HCT116 (cell line): ENCODE measurements at regions not wholly inside any gene's neighbourhood (a gene's known extent, or its start where the extent isn't known, plus 50 kb on each side); places are given as distances from the start of the nearest gene placed in this dataset.

Experiments
- CBX3 ChIP-seq: IDR thresholded peaks from 2 replicates; pipeline ENCODE4 v1.6.1; 2012; ENCODE audit warnings: low read depth
- CEBPB ChIP-seq: IDR thresholded peaks from 2 replicates; pipeline ENCODE4 v1.6.1; 2012; ENCODE audit warnings: low read depth
- CTCF ChIP-seq, 3 experiments: fragments of 200-600 bp in 1 of 3; sonication (generic) in 1 of 3; IDR thresholded peaks in 2 of 3; conservative IDR thresholded peaks in 1 of 3; 2 replicates each; pipeline ENCODE4 v1.5.1; 2012 to 2017; ENCODE audit warnings: low read depth in 2 of 3, low read length in 2 of 3, antibody characterized with exemption in 1 of 3, borderline replicate concordance in 1 of 3, control low read depth in 1 of 3, mild to moderate bottlenecking in 1 of 3, mixed read lengths in 1 of 3, mixed run types in 1 of 3, moderate library complexity in 1 of 3; ENCODE audit not compliant: insufficient read depth in 1 of 3
- EZH2phosphoT487 ChIP-seq: fragments of 200-600 bp; IDR thresholded peaks from 2 replicates; pipeline ENCODE4 v1.6.1; 2018; ENCODE audit warnings: antibody characterized with exemption, borderline replicate concordance
- FOSL1 ChIP-seq: IDR thresholded peaks from 2 replicates; pipeline ENCODE4 v1.6.1; 2012; ENCODE audit warnings: low read depth
- JUND ChIP-seq: IDR thresholded peaks from 2 replicates; pipeline ENCODE4 v1.6.1; 2012
- MAX ChIP-seq: IDR thresholded peaks from 2 replicates; pipeline ENCODE4 v1.6.1; 2012
- POLR2A ChIP-seq: IDR thresholded peaks from 2 replicates; pipeline ENCODE4 v1.7.0; 2011; ENCODE audit warnings: borderline replicate concordance; ENCODE audit not compliant: insufficient read depth, insufficient read length; ENCODE audit errors: extremely low read depth
- POLR2AphosphoS5 ChIP-seq: IDR thresholded peaks from 2 replicates; pipeline ENCODE4 v1.6.1; 2011; ENCODE audit warnings: mild to moderate bottlenecking, low read depth, low read length, moderate library complexity
- TCF7L2 ChIP-seq: IDR thresholded peaks from 2 replicates; pipeline ENCODE4 v1.7.0; 2011; ENCODE audit warnings: borderline replicate concordance, inconsistent platforms; ENCODE audit not compliant: insufficient read depth, insufficient read length; ENCODE audit errors: extremely low read depth
- YY1 ChIP-seq: IDR thresholded peaks from 2 replicates; pipeline ENCODE4 v1.6.1; 2011; ENCODE audit warnings: low read length, low read depth, moderate library complexity, mild to moderate bottlenecking; ENCODE audit not compliant: insufficient replicate concordance; ENCODE audit errors: extremely low read depth
- ZBTB33 ChIP-seq: IDR thresholded peaks from 2 replicates; pipeline ENCODE4 v1.6.1; 2011; ENCODE audit warnings: mild to moderate bottlenecking, low read length, moderate library complexity; ENCODE audit not compliant: insufficient replicate concordance; ENCODE audit errors: extremely low read depth
- ZFX ChIP-seq: fragments of 450-650 bp; IDR thresholded peaks from 2 replicates; pipeline ENCODE4 v1.6.1; 2017
- ZNF274 ChIP-seq: fragments of 200-500 bp; sonication (Bioruptor generic); IDR thresholded peaks from 2 replicates; pipeline ENCODE4 v1.6.1; 2014; ENCODE audit warnings: mild to moderate bottlenecking, low read depth, low read length, inconsistent platforms

DNA sequence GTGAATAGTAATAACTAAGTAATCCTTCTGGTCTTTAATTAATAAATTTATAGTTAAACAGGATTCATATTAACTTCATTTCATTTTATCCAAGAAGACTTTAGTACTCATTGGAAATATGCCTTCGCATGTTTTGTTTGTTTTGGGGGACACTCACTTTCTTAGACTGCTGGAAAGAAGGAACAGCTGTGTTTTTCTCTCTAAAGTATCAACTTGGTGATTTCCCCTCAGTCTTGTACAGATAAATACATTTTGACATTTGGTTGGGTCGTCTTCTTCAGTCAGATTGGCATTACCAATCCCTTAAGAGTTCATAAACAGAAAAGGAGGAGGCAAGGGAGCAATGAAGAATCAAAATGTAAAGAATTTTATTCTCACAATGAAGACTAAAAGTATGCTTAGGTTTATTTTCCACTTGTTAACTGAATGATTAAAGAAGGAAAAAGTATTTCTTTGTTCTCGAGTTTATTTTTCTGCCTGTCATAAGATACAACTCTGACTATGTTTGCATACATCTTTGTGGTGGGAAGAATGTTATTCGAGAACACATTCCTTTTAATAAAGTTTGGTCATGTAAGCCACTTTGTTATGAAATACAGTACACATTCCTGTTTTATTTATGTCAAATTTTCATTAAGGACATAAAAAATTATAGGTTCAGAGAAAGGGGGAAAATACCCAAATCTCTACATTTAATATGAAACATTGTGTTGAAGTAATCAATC is 140.2 kb downstream of the GMNC start:
- TF ChIP-seq EZH2phosphoT487 (no peak), CTCF (IDR thresholded peaks at IDR 0.05 in 2 of 3, conservative IDR thresholded peaks at IDR 0.05 in 1 of 3; ENCODE audit: borderline replicate concordance in 1 of 3, insufficient read depth in 1 of 3, low read depth in 2 of 3, low read length in 2 of 3) (no peak), CEBPB (no peak), POLR2A (no peak), POLR2AphosphoS5 (no peak), ZBTB33 (no peak), ZNF274 (no peak), JUND (no peak), ZFX (no peak), YY1 (no peak), FOSL1 (no peak), CBX3 (no peak), TCF7L2 (no peak), MAX (no peak)
